MG63 (cell line): ENCODE measurements at regions not wholly inside any gene's neighbourhood (a gene's known extent, or its start where the extent isn't known, plus 50 kb on each side); places are given as distances from the start of the nearest gene placed in this dataset.

ENCODE experiments used
- DNase-seq: peaks from one replicate; pipeline ENCODE4 v3.0.0-alpha.2; 2020
- H3K27me3 ChIP-seq: fragments of 250-450 bp; sonication (Bioruptor Pico); 2 replicates; pipeline ENCODE4 v1.5.1; 2020; ENCODE audit warnings: mild to moderate bottlenecking, moderate library complexity
- H3K36me3 ChIP-seq: fragments of 250-450 bp; sonication (Bioruptor Pico); 2 replicates; pipeline ENCODE4 v1.5.1; 2020; ENCODE audit warnings: mild to moderate bottlenecking, moderate library complexity
- H3K4me3 ChIP-seq: fragments of 250-450 bp; sonication (Bioruptor Pico); 2 replicates; pipeline ENCODE4 v1.5.1; 2020; ENCODE audit warnings: mild to moderate bottlenecking, moderate library complexity
- H3K9me3 ChIP-seq: fragments of 250-450 bp; sonication (Bioruptor Pico); 2 replicates; pipeline ENCODE4 v1.5.1; 2020; ENCODE audit warnings: mild to moderate bottlenecking, moderate library complexity

DNA sequence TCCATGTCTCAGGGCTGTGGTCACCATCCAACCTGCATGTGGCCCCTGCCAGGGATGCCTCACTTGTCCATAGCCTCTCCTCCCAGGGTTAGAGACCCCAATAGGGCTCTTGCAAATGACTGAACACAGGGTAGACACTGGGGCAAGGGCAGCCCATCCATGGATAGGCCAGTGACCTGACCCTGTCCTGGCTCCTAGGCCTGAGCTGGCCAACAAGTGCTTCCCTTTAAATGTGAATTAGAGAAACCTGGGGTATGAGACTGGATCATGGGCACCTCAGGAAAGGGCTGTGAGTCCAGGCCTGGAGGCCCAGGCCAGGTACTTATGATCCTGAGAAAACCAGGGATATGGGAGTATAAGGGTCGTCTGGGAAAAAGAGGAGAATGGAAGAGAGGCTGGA, 64.5 kb downstream of the COPS8 start:
- Histone ChIP-seq H3K36me3 (peaks cover 7% of the 10 kb centered on the region), H3K27me3 (no peaks in the 10 kb centered on the region), H3K4me3 (no peak overlapping the region), H3K9me3 (peaks cover 37% of the 10 kb centered on the region)
- DNase-seq, result no peak

GRCh38 chr2:237150831-237151375, 65.2 kb downstream of the COPS8 start:
- no peak for DNase-seq
- Histone ChIP-seq H3K36me3 (peaks cover 7% of the 10 kb centered on the region), H3K27me3 (no peaks in the 10 kb centered on the region), H3K4me3 (no peak overlapping the region), H3K9me3 (peaks cover 33% of the 10 kb centered on the region)

DNA sequence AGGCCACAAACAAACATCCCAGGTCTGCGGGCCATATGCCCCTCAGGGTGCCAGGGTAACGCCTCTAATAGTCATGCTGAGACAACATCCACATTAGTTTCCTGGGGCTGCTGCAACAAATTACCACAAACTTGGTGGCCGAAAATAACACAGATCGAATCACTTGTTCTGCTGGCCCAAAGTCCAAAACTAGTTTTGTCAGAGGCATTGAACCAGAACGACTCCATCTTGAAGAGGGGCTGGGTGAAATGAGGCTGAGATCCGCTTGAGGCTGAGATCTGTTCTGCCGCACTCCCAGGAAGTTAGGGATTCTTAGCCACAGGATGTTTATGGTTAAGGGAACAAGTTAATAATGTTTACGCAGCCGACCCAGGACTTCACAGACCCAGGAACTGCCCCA, 66.7 kb downstream of the COPS8 start:
- Histone ChIP-seq H3K27me3 (no peaks in the 10 kb centered on the region), H3K36me3 (peaks cover 7% of the 10 kb centered on the region), H3K9me3 (peaks cover 19% of the 10 kb centered on the region), H3K4me3 (no peak overlapping the region)
- no peak for DNase-seq

DNA sequence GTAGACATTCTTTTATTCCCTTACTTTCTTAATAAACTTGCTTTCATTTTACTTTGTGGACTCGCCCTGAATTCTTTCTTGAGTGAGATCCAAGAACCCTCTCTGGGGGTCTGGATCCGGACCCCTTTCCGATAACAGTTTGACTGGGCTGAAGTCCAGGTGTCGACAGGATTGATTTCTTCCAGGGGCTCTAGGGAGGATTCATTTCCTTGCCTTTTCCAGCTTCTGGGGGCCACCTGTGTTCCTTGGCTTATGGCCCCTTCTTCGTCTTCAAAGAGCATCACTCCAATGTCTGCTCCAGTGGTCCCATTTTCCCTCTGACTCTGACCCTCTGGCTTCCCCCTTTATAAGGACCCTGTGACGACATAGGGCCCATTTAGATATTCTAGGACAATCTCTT, 67.5 kb downstream of the COPS8 start:
- peaks cover 6% of the 10 kb centered on the region for H3K36me3 ChIP-seq
- H3K9me3 ChIP-seq, result peaks cover 10% of the 10 kb centered on the region
- H3K4me3 ChIP-seq, result no peak overlapping the region
- no peaks in the 10 kb centered on the region for H3K27me3 ChIP-seq
- no peak for DNase-seq

- DNase-seq, result peak; percentile 34
- Histone ChIP-seq H3K27me3 (no peaks in the 10 kb centered on the region), H3K4me3 (no peak overlapping the region), H3K9me3 (peaks cover 2% of the 10 kb centered on the region; the same call in 1 of the 2 replicates), H3K36me3 (no peaks in the 10 kb centered on the region; the same call in 1 of the 2 replicates)
Measured at GRCh38 chr2:237154082-237154638, 68.5 kb downstream of the COPS8 start.

DNA sequence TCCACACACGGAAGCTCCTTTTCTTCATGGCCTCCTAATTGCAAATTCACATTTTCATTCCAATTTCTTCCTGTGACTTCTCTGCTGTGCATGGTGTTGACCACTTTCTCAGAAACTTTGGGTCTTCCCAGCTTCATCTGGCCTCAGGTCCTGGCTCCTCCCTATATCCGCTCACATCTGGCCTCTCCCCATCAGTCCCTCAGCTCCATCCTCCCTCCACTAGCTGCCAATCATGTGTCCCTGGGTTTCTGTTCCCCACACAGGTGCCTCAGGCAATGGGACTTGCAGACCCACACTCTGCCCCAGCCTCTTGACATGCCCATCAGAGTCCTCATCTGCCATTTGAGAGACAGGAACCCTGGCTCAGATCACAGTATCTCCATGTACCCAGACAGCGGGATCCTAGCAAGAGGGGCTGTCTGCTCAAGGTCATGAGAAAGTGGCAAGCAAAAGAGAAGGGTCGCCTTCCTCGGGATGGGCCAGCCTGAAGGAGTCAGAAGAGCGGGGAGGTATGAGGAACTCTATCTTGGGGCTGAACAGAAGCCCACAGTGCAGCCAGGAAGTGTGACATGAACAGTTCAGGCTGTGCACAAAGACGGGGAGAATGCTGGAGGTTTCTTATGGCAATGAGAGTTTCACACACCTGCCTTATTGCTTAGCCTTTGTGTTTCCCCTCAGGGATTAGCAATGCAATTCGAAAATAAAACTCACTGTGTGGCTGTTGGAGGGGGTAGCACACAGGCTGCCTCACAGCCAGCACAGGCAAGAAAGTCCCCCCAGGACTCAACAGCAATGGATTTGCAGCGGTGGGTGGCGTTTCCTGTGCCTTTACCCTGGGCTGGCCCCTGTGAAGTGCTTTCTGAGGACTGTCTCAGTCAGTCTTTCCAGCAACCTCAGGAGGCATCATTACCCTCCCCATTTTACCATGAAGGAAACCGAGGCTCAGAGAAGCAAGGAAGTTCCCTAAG, 69.5 kb downstream of the COPS8 start:
- Histone ChIP-seq H3K36me3 (no peaks in the 10 kb centered on the region; the same call in 1 of the 2 replicates), H3K9me3 (no peaks in the 10 kb centered on the region), H3K4me3 (no peak overlapping the region), H3K27me3 (no peaks in the 10 kb centered on the region)
- no peak for DNase-seq

- Histone ChIP-seq H3K4me3 (peak overlapping the region; percentile 7; the same call in 1 of the 2 replicates), H3K36me3 (no peaks in the 10 kb centered on the region; the same call in 1 of the 2 replicates), H3K27me3 (no peaks in the 10 kb centered on the region), H3K9me3 (no peaks in the 10 kb centered on the region)
- DNase-seq, result peak; percentile 92
Measured at GRCh38 chr2:237156031-237156856, 70.6 kb downstream of the COPS8 start.

GRCh38 chr2:237156857-237157779, 71.4 kb downstream of the COPS8 start:
- Histone ChIP-seq H3K4me3 (peak overlapping the region; percentile 7; the same call in 1 of the 2 replicates), H3K36me3 (no peaks in the 10 kb centered on the region; the same call in 1 of the 2 replicates), H3K27me3 (no peaks in the 10 kb centered on the region), H3K9me3 (peaks cover 1% of the 10 kb centered on the region; the same call in 1 of the 2 replicates)
- peak; percentile 79 for DNase-seq

GRCh38 chr2:237157780-237158102, 72.1 kb downstream of the COPS8 start:
- peaks cover 2% of the 10 kb centered on the region; the same call in 1 of the 2 replicates for H3K9me3 ChIP-seq
- H3K36me3 ChIP-seq, result no peaks in the 10 kb centered on the region; the same call in 1 of the 2 replicates
- H3K4me3 ChIP-seq, result no peak overlapping the region
- no peak for DNase-seq
- no peaks in the 10 kb centered on the region for H3K27me3 ChIP-seq

DNA sequence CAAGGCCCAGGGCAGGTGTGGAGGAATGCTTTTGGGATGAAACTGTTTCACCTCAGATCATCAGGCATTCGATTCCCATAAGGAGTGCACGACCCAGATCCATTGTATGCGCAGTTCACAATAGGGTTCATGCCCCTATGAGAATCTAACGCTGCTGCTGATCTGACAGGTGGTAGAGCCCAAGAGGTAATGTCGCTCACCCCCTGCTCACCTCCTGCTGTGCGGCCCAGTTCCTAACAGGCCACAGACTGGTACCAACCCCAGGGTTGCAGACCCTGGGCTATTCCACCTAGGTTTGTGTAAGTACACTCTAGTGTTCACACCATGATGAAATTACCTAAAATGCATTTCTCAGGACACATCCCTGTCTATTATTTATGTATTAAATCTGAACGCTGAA, 72.5 kb downstream of the COPS8 start:
- Histone ChIP-seq H3K36me3 (no peaks in the 10 kb centered on the region; the same call in none of the 2 replicates), H3K27me3 (no peaks in the 10 kb centered on the region), H3K4me3 (no peak overlapping the region), H3K9me3 (peaks cover 2% of the 10 kb centered on the region; the same call in 1 of the 2 replicates)
- no peak for DNase-seq

- Histone ChIP-seq H3K27me3 (no peaks in the 10 kb centered on the region), H3K36me3 (peaks cover 4% of the 10 kb centered on the region), H3K9me3 (peaks cover 9% of the 10 kb centered on the region), H3K4me3 (no peak overlapping the region)
- DNase-seq, result no peak
Measured at GRCh38 chr2:237159006-237159911, 73.6 kb downstream of the COPS8 start.

GRCh38 chr2:237160271-237160919, 74.7 kb downstream of the COPS8 start:
- Histone ChIP-seq H3K27me3 (no peaks in the 10 kb centered on the region), H3K36me3 (peaks cover 4% of the 10 kb centered on the region), H3K9me3 (peaks cover 9% of the 10 kb centered on the region), H3K4me3 (no peak overlapping the region)
- no peak for DNase-seq

DNA sequence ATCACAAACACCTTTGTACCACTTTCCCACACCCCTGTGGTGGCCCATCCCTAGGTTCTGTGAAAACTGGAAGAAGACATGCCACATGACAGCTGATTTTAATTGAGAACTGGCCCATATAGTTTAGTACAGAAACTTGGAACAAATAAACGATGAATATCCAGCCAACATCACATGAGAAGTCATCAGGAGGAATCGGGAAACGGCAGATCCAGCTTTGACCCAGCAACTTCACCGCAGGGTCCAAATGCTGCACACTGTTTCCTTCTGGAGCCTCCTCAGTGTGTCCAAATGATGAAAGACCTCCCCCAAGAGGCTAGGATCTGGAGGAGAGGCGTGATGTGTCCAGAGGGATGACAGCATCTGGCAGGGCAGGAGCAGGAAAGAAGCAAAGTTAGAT, 75.5 kb downstream of the COPS8 start:
- no peak for DNase-seq
- H3K9me3 ChIP-seq, result peaks cover 9% of the 10 kb centered on the region
- H3K4me3 ChIP-seq, result no peak overlapping the region
- peaks cover 4% of the 10 kb centered on the region for H3K36me3 ChIP-seq
- H3K27me3 ChIP-seq, result no peaks in the 10 kb centered on the region

DNA sequence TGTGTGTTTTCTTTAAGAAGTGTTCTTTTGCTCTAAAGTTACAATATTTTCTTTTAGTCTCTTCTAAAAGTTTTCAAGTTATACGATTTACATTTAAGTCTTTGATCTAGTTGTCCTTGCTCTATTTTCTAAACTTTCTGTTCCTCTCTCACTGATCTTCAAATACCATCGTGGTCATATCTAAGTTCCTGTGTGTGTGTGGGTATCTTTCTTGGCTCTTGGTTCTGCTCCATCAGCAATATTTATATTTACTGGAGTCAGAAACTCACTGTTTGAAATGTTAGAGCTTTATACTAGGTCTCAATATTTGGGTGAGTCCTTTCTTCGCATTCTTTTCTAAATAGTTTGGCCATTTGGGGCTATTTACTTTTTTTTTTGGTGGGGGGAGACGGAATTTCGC, 77.3 kb downstream of the COPS8 start:
- Histone ChIP-seq H3K4me3 (no peak overlapping the region), H3K27me3 (no peaks in the 10 kb centered on the region), H3K36me3 (peaks cover 8% of the 10 kb centered on the region), H3K9me3 (peaks cover 12% of the 10 kb centered on the region)
- no peak for DNase-seq
